ENCODE measurements at regions not wholly inside any gene's neighbourhood (a gene's known extent, or its start where the extent isn't known, plus 50 kb on each side); places are given as distances from the start of the nearest gene placed in this dataset.

DNA sequence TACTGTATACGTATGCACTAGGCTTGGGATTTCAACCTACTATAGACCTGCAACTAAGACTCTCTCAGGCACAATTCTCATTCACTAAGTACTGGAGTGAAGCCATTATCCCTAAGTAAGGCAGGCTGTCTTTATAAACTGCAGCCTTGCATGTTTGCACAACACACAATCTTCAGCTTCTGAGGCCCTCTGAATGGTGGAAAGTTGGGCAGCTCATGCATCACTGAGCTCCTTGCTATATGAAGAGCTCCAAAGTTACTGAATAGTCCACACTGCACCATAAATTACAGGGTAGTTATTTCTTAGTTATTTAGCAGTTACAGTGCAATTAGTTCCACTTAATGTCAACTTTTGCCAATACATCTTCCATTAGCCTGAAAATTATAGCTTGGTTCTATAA lies 384.6 kb downstream of the BRINP1 start:
- Histone ChIP-seq H3K27ac (no peak overlapping the region), H3K4me2 (no peak overlapping the region), H3K36me3 (no peaks in the 10 kb centered on the region), H3K9me3 (no peaks in the 10 kb centered on the region), H3K4me3 (no peak overlapping the region), H3K27me3 (no peaks in the 10 kb centered on the region), H3K4me1 (peaks cover 15% of the 10 kb centered on the region), H3K9ac (no peak overlapping the region), H4K20me1 (no peaks in the 10 kb centered on the region)
- no peak for TF ChIP-seq Cebpa-rat (IDR thresholded peaks at IDR 0.05)

DNA sequence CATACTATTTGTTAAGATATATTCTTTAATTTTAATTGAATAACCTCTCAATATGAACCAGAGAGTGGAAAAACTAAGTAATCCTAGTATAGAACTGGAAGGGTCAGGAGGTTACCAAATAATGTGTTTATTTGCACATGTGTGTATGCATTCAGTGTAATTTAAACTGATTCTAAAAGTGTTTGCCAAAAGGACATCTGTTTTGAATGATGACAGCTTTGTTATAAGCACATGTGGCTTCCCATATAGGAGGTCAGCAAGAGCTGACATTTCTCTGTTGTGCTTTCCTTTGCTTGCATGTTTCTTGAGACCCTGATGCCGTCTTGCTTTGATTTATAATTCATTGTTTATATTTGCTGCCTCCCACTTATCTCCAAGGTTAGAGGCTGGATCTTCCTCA lies 383.4 kb downstream of the BRINP1 start:
- Histone ChIP-seq H3K9me3 (no peaks in the 10 kb centered on the region), H3K27ac (no peak overlapping the region), H4K20me1 (no peaks in the 10 kb centered on the region), H3K36me3 (no peaks in the 10 kb centered on the region), H3K4me1 (peaks cover 15% of the 10 kb centered on the region), H3K9ac (no peak overlapping the region), H3K27me3 (no peaks in the 10 kb centered on the region), H3K4me3 (no peak overlapping the region), H3K4me2 (no peak overlapping the region)
- no peak for TF ChIP-seq Cebpa-rat (IDR thresholded peaks at IDR 0.05)

DNA sequence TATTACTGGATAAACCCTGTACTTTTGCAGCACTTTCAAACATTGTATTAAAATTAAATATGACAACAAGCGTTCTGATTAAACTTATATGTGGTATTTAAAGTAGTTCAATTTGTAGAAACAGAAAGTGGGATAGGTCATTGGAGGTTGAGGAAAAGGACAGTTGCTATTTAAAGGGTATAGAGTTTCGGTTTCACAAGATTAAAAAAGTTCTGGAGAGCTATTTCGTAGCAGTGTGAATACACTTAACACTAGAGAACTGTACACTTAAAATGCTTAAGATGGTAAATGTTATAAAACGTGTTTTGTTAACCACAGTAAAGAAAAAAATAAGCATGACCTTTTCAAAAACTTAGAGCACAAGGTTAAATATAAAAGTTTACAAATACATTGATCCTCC lies 382.1 kb downstream of the BRINP1 start:
- H3K4me1 ChIP-seq: peaks cover 15% of the 10 kb centered on the region
- peak overlapping the region; percentile 45 for H3K4me2 ChIP-seq
- H4K20me1 ChIP-seq: no peaks in the 10 kb centered on the region
- H3K4me3 ChIP-seq: no peak overlapping the region
- no peaks in the 10 kb centered on the region for H3K36me3 ChIP-seq
- H3K27ac ChIP-seq: no peak overlapping the region
- no peaks in the 10 kb centered on the region for H3K9me3 ChIP-seq
- no peak overlapping the region for H3K9ac ChIP-seq
- no peaks in the 10 kb centered on the region for H3K27me3 ChIP-seq
- no peak for TF ChIP-seq Cebpa-rat (IDR thresholded peaks at IDR 0.05)

- H3K27ac ChIP-seq: no peak overlapping the region
- H3K4me2 ChIP-seq: no peak overlapping the region
- H4K20me1 ChIP-seq: no peaks in the 10 kb centered on the region
- H3K27me3 ChIP-seq: no peaks in the 10 kb centered on the region
- no peak overlapping the region for H3K9ac ChIP-seq
- H3K4me3 ChIP-seq: no peak overlapping the region
- H3K9me3 ChIP-seq: no peaks in the 10 kb centered on the region
- no peaks in the 10 kb centered on the region for H3K36me3 ChIP-seq
- H3K4me1 ChIP-seq: peaks cover 15% of the 10 kb centered on the region
- no peak for TF ChIP-seq Cebpa-rat (IDR thresholded peaks at IDR 0.05)
These were observed 378.3 kb downstream of the BRINP1 start for GRCh38 chr9:118990949-118991348.

GRCh38 chr9:118991366-118992285 lies 377.6 kb downstream of the BRINP1 start:
- no peaks in the 10 kb centered on the region for H3K27me3 ChIP-seq
- no peak overlapping the region for H3K4me3 ChIP-seq
- H3K9me3 ChIP-seq: no peaks in the 10 kb centered on the region
- H3K4me2 ChIP-seq: no peak overlapping the region
- H3K9ac ChIP-seq: no peak overlapping the region
- no peaks in the 10 kb centered on the region for H4K20me1 ChIP-seq
- peaks cover 15% of the 10 kb centered on the region for H3K4me1 ChIP-seq
- no peak for TF ChIP-seq Cebpa-rat (IDR thresholded peaks at IDR 0.05)
- H3K36me3 ChIP-seq: no peaks in the 10 kb centered on the region
- H3K27ac ChIP-seq: no peak overlapping the region

DNA sequence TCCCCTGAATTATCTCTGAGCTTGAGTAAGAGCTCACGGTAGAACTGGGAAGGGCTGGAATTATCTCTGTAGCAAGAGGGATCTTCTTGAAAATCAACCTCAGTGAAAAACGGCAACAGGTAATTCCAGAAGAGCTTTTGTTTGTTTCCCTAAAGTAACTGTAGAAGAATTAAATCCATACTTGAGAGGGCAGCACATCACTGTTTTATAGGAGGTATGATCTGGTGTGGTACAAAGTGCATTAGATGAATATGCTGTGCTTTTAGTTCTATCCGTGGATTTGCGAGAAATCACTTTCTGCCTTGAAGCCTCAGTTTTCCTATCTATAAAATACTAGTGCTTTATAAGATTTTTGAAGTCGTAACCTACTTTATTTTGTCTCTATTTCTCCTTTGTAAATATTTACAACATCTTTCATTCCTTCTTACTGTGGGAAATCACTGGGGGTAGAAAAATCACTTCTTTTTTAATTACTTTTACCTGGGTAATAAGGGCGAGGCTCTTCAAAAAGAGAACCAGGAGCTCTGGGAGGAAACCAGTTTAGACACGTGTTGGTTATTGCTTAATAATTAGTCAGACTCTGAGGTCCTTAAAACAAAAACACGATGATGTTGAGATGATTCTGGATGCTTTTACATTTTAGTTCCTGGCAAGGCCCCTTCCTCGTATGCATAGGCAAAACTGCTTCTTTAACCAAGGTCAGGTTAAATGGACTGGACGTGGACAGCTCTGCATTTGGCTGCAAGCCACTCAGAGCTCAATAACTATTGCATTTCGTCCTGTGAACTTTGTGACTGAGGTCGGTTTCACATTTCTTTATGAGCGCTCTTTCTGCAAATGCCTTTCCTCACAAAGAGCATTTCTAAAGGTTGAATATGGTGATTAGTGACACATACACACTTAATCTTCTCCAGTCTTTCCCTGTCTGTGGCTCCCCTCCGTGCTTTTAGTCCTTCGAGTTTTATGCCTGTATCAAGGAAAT lies 376.1 kb downstream of the BRINP1 start:
- peaks cover under 1% of the 10 kb centered on the region; the same call in 1 of the 2 replicates for H3K4me1 ChIP-seq
- no peaks in the 10 kb centered on the region for H3K27me3 ChIP-seq
- H4K20me1 ChIP-seq: no peaks in the 10 kb centered on the region
- H3K36me3 ChIP-seq: no peaks in the 10 kb centered on the region
- TF ChIP-seq Cebpa-rat (IDR thresholded peaks at IDR 0.05): no peak
- no peak overlapping the region for H3K27ac ChIP-seq
- no peak overlapping the region for H3K9ac ChIP-seq
- H3K4me3 ChIP-seq: no peak overlapping the region
- H3K9me3 ChIP-seq: no peaks in the 10 kb centered on the region
- H3K4me2 ChIP-seq: no peak overlapping the region

GRCh38 chr9:118993965-118994364 lies 375.3 kb downstream of the BRINP1 start:
- Histone ChIP-seq H3K4me1 (no peaks in the 10 kb centered on the region), H3K4me3 (no peak overlapping the region), H3K36me3 (no peaks in the 10 kb centered on the region), H3K9me3 (no peaks in the 10 kb centered on the region), H3K27me3 (no peaks in the 10 kb centered on the region), H3K9ac (no peak overlapping the region), H3K4me2 (no peak overlapping the region), H3K27ac (no peak overlapping the region), H4K20me1 (no peaks in the 10 kb centered on the region)
- TF ChIP-seq Cebpa-rat (IDR thresholded peaks at IDR 0.05): no peak

GRCh38 chr9:119002491-119002890 lies 366.7 kb downstream of the BRINP1 start:
- Histone ChIP-seq H3K9me3 (no peaks in the 10 kb centered on the region), H3K27ac (no peak overlapping the region), H3K4me2 (no peak overlapping the region), H3K27me3 (no peaks in the 10 kb centered on the region), H3K9ac (no peak overlapping the region), H3K4me3 (no peak overlapping the region), H4K20me1 (no peaks in the 10 kb centered on the region), H3K36me3 (no peaks in the 10 kb centered on the region), H3K4me1 (no peaks in the 10 kb centered on the region)
- TF ChIP-seq Cebpa-rat (IDR thresholded peaks at IDR 0.05): no peak

- Histone ChIP-seq H3K4me3 (no peak overlapping the region), H3K4me1 (no peaks in the 10 kb centered on the region), H3K27me3 (no peaks in the 10 kb centered on the region), H4K20me1 (no peaks in the 10 kb centered on the region), H3K9ac (no peak overlapping the region), H3K36me3 (no peaks in the 10 kb centered on the region), H3K9me3 (no peaks in the 10 kb centered on the region), H3K4me2 (no peak overlapping the region), H3K27ac (no peak overlapping the region)
- TF ChIP-seq Cebpa-rat (IDR thresholded peaks at IDR 0.05): no peak
These were observed 366.0 kb downstream of the BRINP1 start for GRCh38 chr9:119003201-119003611.
